Loucy (cell line): ENCODE measurements at regions not wholly inside any gene's neighbourhood (a gene's known extent, or its start where the extent isn't known, plus 50 kb on each side); places are given as distances from the start of the nearest gene placed in this dataset.

Experiments
- CTCF ChIP-seq: fragments of 200-600 bp; sonication (generic); conservative IDR thresholded peaks from 2 replicates; pipeline ENCODE4 v1.5.1; 2014; ENCODE audit warnings: mild to moderate bottlenecking, antibody characterized with exemption, low read length
- EZH2phosphoT487 ChIP-seq: fragments of 200-600 bp; IDR thresholded peaks from 2 replicates; pipeline ENCODE4 v1.6.1; 2018; ENCODE audit warnings: antibody characterized with exemption, mild to moderate bottlenecking, moderate library complexity, borderline replicate concordance

- TF ChIP-seq CTCF (no peak), EZH2phosphoT487 (no peak)
These were observed 134.9 kb upstream of the MPDZ start for GRCh38 chr9:13414349-13414748.
